ENCODE measurements at regions not wholly inside any gene's neighbourhood (a gene's known extent, or its start where the extent isn't known, plus 50 kb on each side); places are given as distances from the start of the nearest gene placed in this dataset.

DNA sequence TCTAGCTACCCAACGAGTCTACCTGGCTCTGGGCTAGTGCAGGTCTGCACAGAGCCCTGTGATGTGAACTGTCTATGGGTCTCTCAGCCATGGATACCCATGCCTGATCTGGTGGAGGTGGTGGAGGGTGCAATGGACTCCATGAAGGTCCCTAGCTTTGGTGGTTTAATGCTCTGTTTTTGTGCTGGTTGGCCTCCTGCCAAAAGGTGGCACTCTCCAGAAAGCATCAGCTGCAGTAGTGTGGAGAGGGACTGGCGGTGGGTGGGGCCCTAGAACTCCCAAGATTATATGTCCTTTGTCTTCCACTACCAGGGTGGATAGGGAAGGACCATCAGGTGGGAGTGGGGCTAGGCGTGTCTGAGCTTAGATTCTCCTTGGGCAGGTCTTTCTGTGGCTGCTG, 290.1 kb downstream of the AGTPBP1 start:
- no peak for TF ChIP-seq ZBTB7A (IDR thresholded peaks at IDR 0.05; ENCODE audit: low read depth)
- no peak for TF ChIP-seq YY1 (IDR thresholded peaks at IDR 0.05; ENCODE audit: low read depth)
- TF ChIP-seq NFIC (IDR thresholded peaks at IDR 0.05) = no peak

DNA sequence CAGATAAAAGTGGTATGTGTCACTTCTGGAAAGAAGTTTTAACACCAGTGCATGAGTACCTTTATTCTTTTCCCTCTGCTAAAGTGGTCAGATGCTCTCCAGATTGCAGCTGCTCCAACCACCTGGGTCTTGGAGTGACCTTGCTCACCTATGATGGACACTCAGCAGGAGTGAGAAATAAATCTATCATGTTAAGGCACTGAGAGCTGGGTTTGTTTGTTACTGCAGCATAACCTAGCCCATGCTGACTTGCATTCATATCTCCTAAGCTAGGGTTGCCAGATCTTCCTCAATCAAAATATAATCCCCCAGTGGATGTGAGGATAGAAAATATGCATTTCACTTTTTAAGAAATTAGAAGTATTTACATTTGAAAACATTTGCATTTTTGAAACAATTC, 295.9 kb downstream of the AGTPBP1 start:
- no peak for TF ChIP-seq TEAD4 (IDR thresholded peaks at IDR 0.05)
- TF ChIP-seq, protein P1, sequence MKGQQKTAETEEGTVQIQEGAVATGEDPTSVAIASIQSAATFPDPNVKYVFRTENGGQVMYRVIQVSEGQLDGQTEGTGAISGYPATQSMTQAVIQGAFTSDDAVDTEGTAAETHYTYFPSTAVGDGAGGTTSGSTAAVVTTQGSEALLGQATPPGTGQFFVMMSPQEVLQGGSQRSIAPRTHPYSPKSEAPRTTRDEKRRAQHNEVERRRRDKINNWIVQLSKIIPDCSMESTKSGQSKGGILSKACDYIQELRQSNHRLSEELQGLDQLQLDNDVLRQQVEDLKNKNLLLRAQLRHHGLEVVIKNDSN (IDR thresholded peaks at IDR 0.05) = no peak
- TF ChIP-seq, protein P2, sequence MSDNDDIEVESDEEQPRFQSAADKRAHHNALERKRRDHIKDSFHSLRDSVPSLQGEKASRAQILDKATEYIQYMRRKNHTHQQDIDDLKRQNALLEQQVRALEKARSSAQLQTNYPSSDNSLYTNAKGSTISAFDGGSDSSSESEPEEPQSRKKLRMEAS (IDR thresholded peaks at IDR 0.05) = no peak
- no peak for TF ChIP-seq EGR1 (IDR thresholded peaks at IDR 0.05)
- TF ChIP-seq CEBPB (IDR thresholded peaks at IDR 0.05) = no peak
- TF ChIP-seq, protein P3, sequence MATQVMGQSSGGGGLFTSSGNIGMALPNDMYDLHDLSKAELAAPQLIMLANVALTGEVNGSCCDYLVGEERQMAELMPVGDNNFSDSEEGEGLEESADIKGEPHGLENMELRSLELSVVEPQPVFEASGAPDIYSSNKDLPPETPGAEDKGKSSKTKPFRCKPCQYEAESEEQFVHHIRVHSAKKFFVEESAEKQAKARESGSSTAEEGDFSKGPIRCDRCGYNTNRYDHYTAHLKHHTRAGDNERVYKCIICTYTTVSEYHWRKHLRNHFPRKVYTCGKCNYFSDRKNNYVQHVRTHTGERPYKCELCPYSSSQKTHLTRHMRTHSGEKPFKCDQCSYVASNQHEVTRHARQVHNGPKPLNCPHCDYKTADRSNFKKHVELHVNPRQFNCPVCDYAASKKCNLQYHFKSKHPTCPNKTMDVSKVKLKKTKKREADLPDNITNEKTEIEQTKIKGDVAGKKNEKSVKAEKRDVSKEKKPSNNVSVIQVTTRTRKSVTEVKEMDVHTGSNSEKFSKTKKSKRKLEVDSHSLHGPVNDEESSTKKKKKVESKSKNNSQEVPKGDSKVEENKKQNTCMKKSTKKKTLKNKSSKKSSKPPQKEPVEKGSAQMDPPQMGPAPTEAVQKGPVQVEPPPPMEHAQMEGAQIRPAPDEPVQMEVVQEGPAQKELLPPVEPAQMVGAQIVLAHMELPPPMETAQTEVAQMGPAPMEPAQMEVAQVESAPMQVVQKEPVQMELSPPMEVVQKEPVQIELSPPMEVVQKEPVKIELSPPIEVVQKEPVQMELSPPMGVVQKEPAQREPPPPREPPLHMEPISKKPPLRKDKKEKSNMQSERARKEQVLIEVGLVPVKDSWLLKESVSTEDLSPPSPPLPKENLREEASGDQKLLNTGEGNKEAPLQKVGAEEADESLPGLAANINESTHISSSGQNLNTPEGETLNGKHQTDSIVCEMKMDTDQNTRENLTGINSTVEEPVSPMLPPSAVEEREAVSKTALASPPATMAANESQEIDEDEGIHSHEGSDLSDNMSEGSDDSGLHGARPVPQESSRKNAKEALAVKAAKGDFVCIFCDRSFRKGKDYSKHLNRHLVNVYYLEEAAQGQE (IDR thresholded peaks at IDR 0.05; ENCODE audit: low read depth) = no peak
- no peak for TF ChIP-seq YY1 (IDR thresholded peaks at IDR 0.05; ENCODE audit: low read depth)
- TF ChIP-seq FOXM1 (IDR thresholded peaks at IDR 0.05; ENCODE audit: borderline replicate concordance, low read depth) = no peak
- no peak for TF ChIP-seq EP300 (IDR thresholded peaks at IDR 0.05; ENCODE audit: borderline replicate concordance)
- TF ChIP-seq ZBTB7A (IDR thresholded peaks at IDR 0.05; ENCODE audit: low read depth) = no peak
- TF ChIP-seq CREB1 (IDR thresholded peaks at IDR 0.05; ENCODE audit: low read depth) = no peak
- no peak for TF ChIP-seq NFIC (IDR thresholded peaks at IDR 0.05)
- no peak for TF ChIP-seq RAD21 (IDR thresholded peaks at IDR 0.05; ENCODE audit: low read depth)
- TF ChIP-seq TCF12 (IDR thresholded peaks at IDR 0.05; ENCODE audit: low read depth) = no peak
- no peak for TF ChIP-seq TAF1 (IDR thresholded peaks at IDR 0.05; ENCODE audit: low read depth)

DNA sequence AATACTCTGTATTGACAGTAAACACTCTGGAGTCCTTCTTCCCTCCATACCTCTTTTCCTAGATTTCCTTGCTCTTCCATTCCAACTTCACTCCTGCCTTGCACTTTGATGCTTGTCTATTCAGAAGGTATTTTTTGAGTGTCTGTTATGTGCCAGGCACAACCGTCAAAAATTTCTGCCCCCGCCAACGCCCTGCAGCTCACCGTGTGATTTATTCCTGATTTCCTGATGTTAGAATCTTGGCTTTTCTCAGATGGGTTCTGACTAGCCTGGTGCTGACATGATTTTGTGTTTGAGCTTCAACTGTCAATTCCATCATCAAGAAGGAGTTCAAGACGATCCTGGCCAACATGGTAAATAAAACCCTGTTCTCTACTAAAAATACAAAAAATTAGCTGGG, 297.5 kb downstream of the AGTPBP1 start:
- TF ChIP-seq CREB1 (IDR thresholded peaks at IDR 0.05; ENCODE audit: low read depth) (no peak), EP300 (IDR thresholded peaks at IDR 0.05; ENCODE audit: borderline replicate concordance) (no peak), FOXM1 (IDR thresholded peaks at IDR 0.05; ENCODE audit: borderline replicate concordance, low read depth) (no peak)
- TF ChIP-seq, protein P2 (IDR thresholded peaks at IDR 0.05) = no peak

DNA sequence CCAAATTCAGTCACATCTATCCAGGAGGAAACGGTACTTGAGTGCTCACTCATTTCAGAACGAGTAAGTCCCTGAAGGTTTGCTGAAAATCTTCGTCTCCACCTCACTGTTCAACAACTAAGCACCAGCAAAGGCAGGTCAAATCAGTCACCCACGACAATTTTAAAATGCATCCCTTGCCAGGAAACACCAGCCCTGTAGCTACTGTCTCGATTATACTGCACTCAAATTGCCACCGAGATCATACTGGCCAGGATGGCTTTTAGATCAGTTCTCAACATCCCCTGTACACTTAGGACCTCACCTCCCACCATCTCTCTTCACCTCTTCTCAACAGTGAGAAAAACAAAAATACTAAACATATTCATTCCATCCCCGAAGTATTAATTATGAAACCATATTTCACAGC, 298.6 kb downstream of the AGTPBP1 start:
- no peak for TF ChIP-seq TAF1 (IDR thresholded peaks at IDR 0.05; ENCODE audit: low read depth)
- no peak for TF ChIP-seq ZBTB7A (IDR thresholded peaks at IDR 0.05; ENCODE audit: low read depth)
- no peak for TF ChIP-seq FOXM1 (IDR thresholded peaks at IDR 0.05; ENCODE audit: borderline replicate concordance, low read depth)
- no peak for TF ChIP-seq RAD21 (IDR thresholded peaks at IDR 0.05; ENCODE audit: low read depth)
- TF ChIP-seq CEBPB (IDR thresholded peaks at IDR 0.05) = no peak
- TF ChIP-seq NFIC (IDR thresholded peaks at IDR 0.05) = no peak
- no peak for TF ChIP-seq CREB1 (IDR thresholded peaks at IDR 0.05; ENCODE audit: low read depth)
- TF ChIP-seq EGR1 (IDR thresholded peaks at IDR 0.05) = no peak
- TF ChIP-seq, protein P3 (IDR thresholded peaks at IDR 0.05; ENCODE audit: low read depth) = no peak
- TF ChIP-seq, protein P2 (IDR thresholded peaks at IDR 0.05) = no peak
- TF ChIP-seq, protein P1 (IDR thresholded peaks at IDR 0.05) = no peak
- no peak for TF ChIP-seq EP300 (IDR thresholded peaks at IDR 0.05; ENCODE audit: borderline replicate concordance)
- TF ChIP-seq TCF12 (IDR thresholded peaks at IDR 0.05; ENCODE audit: low read depth) = no peak
- TF ChIP-seq TEAD4 (IDR thresholded peaks at IDR 0.05) = no peak

DNA sequence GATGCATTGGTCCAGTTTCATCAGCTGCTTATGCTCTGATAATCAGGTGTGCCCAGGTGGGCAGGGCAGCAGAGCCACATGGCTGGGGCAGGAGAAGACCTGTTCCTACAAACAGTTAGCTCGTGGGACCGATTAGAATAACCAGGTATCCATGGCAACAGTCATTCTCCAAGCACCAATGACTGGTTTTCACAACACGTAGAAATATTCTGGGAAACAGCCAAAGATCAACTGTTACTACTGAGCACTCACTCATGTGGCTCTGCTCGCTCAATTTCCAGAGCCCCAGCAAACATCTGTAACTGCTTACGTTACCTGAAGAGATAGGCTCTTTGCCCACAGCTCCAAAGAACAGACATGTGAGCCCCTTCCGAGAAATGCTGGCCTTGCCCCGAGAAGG, 302.0 kb downstream of the AGTPBP1 start:
- no peak for TF ChIP-seq YY1 (IDR thresholded peaks at IDR 0.05; ENCODE audit: low read depth)
- no peak for TF ChIP-seq NFIC (IDR thresholded peaks at IDR 0.05)
- no peak for TF ChIP-seq EP300 (IDR thresholded peaks at IDR 0.05; ENCODE audit: borderline replicate concordance)
- TF ChIP-seq CREB1 (IDR thresholded peaks at IDR 0.05; ENCODE audit: low read depth) = no peak
- no peak for TF ChIP-seq RAD21 (IDR thresholded peaks at IDR 0.05; ENCODE audit: low read depth)
- TF ChIP-seq ZBTB7A (IDR thresholded peaks at IDR 0.05; ENCODE audit: low read depth) = no peak
- TF ChIP-seq TAF1 (IDR thresholded peaks at IDR 0.05; ENCODE audit: low read depth) = no peak
- no peak for TF ChIP-seq TEAD4 (IDR thresholded peaks at IDR 0.05)
- no peak for TF ChIP-seq FOXM1 (IDR thresholded peaks at IDR 0.05; ENCODE audit: borderline replicate concordance, low read depth)
- TF ChIP-seq CEBPB (IDR thresholded peaks at IDR 0.05) = no peak
- TF ChIP-seq, protein P1 (IDR thresholded peaks at IDR 0.05) = no peak
- TF ChIP-seq EGR1 (IDR thresholded peaks at IDR 0.05) = no peak

All from Ishikawa (cell line).